ENCODE measurements at regions not wholly inside any gene's neighbourhood (a gene's known extent, or its start where the extent isn't known, plus 50 kb on each side); places are given as distances from the start of the nearest gene placed in this dataset.

DNA sequence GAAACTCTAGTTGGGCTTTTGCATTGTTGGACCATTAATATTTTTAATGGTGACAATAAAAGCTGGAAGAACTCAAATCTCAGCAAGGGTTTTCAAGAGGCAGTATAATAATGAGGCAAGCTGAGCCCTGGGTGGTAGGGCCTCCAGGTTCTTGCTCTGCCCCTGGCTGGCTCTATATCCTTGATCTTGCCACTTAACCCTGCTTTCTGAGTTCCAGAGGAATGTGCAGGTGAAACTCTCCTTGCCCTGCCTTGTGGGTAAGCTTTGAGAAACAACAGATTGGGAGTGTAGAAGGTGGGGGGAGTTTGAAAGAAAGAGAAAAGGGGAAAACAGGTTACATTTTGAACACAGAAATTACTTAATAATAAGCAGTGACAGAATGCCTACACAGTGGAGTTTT lies 103.3 kb upstream of the MAP4K3 start:
- no peak for DNase-seq

- DNase-seq: no peak
These were observed 104.2 kb upstream of the MAP4K3 start for GRCh38 chr2:39541011-39541930.

- DNase-seq: peak in 1 of 2 experiments; percentile 5
These were observed 105.4 kb upstream of the MAP4K3 start for GRCh38 chr2:39542523-39542922.

- no peak for DNase-seq
These were observed 108.9 kb upstream of the MAP4K3 start for GRCh38 chr2:39545957-39546356.

GRCh38 chr2:39546409-39546808 lies 109.3 kb upstream of the MAP4K3 start:
- no peak for DNase-seq

DNA sequence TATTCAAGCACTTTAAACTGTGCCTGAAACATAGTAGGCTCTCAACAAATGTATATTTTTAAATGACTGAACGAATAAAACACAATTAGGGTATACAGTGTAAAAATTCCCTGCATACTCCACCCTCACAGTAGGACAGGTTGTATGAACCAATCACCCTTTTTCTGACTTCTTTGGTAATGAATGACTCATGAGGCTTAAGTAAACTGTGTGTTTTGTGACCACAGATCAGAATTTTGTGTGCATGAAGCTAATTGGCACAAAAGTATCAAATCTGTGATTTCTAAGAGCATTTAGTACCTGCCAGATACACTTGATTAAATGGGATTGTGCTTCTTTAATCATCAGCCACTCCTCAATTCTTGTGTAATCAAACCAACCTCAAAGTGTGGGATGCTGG lies 109.9 kb upstream of the MAP4K3 start:
- no peak for DNase-seq

DNA sequence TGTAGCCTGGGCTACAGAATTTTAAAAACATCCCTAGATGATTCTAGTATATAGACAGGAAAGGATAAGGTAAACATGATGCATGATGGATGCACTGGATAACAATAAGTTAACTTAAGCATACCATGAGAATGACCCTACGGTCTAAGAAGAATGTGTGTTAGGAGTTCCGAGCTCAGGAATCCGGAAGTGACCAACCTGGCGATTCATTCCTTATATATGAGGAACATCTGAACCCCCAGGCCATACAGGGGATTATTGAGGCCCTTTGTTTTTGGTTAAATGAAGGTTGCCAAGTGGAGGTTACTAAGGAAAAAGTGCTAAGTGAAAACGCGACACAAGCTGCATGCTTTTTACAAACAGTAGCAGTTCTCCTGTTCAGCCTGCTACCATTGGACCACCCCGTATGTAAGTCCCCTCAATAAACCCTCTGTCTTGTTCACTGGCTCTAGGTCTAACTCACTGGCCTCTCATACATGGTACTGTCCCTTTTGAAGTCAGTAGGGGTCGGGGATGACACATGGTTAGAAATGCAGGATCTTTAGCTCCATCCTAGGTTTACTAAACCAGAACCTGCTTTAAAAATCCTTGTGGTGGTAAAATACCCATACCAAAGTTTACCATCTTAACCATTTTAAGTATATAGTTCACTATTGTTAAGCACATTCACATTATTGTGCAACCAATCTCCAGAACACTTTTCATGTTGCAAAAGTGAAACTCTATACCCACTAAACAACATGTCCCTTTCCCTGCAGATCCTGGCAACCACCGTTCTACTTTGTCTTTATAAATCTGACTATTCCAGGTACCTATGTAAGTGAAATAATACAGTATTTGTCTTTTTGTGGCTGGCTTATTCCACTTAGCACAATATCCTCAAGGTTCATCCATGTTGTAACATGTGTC lies 111.0 kb upstream of the MAP4K3 start:
- DNase-seq: no peak

- DNase-seq: no peak
These were observed 111.9 kb upstream of the MAP4K3 start for GRCh38 chr2:39549000-39549399.

GRCh38 chr2:39549718-39550464 lies 112.8 kb upstream of the MAP4K3 start:
- DNase-seq: no peak

DNA sequence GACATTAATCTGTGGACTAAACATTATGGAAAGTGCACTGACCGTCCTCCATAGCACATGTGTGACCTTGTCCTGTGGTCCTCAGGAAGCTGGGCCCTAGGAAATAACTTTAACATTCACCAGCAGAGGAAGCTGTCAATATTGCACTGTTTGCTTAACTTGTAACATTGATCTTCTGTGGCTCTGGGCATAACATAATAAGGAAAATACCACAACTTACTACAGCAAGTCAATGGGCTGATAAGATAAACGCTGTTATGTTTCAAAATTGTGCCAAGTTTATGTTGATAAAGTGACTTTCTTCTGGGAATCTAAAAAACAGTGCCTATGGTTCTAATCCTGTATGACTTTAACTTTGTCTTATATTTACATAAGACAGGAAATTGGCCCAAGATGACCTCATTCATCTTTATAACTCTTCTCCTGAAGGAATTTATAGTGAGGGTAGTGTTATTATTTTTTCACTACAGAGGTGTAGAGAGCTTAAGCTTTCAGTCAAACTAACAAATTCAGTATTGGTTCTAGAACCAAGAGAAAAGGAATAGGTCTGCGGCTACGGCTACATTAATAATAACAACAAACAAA lies 113.7 kb upstream of the MAP4K3 start:
- DNase-seq: no peak

DNA sequence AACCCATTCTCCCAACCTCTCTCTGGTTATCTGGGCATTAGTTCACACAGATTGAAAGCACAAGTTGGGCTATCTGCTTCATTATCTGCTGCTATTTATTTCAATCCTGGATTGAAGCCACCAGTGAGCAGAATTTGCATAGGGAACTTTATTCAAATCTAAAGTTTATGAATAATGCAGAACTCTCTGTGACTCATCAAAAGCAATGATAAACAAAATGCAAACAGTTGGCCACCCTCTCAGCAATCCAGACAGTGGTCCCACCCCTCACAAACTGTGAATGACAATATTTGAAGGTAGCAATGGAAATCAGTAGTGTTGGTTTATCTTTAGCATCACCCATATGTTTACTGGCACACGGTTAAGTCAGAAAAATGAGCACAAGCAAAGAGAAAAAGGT lies 106.8 kb upstream of the TMEM178A start:
- no peak for DNase-seq

GRCh38 chr2:39563572-39563971 lies 102.1 kb upstream of the TMEM178A start:
- no peak for DNase-seq

DNA sequence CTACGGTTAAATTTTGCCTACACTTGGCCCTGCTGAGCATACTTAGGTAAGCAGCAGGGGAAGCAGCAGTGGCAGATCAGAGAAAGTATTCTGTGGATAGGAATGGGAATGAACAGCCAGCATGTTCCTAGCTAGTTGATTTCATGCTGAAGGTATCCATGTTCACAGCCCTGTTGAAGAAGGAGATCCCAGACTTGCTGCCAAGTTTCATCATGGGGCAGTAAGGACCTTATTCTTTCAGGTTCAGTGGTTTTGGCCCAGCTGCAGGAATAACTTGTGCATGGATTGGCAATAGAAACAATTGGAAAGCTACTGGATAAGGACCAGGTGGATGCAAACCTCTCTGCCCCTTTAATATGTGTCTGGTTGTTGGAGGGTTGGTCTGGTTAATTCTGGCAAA lies 98.2 kb upstream of the TMEM178A start:
- DNase-seq: peak in 1 of 2 experiments; percentile 22

DNA sequence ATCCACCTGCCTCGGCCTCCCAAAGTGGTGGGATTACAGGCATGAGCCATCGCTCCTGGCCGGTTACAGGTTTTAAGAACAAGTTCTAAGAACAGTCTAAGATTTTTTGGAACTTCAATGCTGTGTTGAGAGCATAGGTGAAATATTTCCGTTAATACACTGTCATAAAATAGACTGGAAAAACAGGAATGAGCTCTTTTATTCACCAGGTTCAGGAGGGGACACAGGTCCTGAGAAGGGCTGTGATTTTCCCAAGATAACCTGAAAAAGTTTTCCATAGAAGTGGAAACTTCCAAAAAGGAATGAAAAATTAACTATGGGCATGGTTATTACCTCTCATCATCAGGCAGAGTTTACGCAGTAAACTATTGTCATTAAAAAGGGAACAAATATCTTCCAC lies 97.6 kb upstream of the TMEM178A start:
- DNase-seq: no peak

DNA sequence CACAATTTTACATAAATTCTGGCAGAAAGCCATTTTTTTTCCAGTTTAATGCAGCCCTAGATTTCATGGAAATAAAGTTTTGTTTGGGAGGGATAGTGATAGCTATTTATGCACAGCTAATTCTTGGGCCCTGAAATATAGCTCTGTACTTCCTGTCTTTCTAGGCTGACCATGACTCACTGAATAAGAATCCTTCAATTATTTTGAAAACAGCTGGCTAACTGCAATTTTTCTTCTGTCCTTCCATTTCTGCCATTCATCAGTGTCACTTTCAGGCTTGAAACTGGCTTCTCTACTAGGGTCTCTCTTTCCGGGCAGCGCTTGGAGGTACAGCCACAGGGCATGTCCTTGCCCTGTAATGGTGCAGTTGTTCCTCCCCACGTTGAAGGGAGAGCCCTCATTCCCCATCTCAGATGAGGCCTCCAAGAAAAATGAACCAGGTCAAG lies 97.1 kb upstream of the TMEM178A start:
- DNase-seq: peak; percentile 45 to 54

- DNase-seq: no peak
These were observed 95.6 kb upstream of the TMEM178A start for GRCh38 chr2:39570130-39570555.

DNA sequence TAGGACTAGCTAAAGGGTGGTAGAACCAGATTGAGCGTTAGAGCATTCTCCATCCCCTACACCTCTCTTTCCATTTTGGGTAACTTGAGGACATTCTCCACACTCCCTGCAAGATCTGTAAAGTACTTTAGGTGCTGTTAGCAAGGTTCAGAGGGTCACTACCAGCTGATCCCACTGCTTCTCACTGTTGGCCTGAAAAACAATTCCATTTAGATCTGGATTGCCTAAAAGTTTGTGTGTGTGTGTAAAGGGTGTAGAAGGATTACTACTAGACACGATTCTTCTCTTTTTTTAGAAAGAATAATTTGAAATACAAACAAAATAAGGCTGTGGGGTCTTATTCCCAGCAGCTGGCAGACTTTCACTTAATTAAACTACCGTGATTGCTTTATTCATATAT lies 95.1 kb upstream of the TMEM178A start:
- DNase-seq: no peak

- no peak for DNase-seq
These were observed 94.5 kb upstream of the TMEM178A start for GRCh38 chr2:39571111-39571731.

GRCh38 chr2:39573276-39573675 lies 92.4 kb upstream of the TMEM178A start:
- DNase-seq: no peak

DNA sequence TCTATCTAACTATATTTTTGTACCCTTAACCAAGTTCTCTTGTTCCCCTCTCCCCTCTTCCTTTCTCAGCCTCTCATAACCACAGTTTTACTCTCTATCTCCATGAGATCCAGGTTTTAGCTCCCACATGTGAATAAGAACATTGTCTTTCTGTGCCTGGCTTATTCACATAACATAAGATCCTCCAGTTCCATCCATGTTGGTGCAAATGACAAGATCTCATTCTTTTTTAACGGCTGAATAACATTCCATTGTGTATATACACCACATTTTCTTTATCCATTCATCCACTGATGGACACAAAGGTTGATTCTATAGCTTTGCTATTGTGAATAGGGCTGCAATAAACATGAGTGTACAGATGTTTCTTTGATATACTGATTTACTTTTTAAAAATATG lies 83.9 kb upstream of the TMEM178A start:
- no peak for DNase-seq

DNA sequence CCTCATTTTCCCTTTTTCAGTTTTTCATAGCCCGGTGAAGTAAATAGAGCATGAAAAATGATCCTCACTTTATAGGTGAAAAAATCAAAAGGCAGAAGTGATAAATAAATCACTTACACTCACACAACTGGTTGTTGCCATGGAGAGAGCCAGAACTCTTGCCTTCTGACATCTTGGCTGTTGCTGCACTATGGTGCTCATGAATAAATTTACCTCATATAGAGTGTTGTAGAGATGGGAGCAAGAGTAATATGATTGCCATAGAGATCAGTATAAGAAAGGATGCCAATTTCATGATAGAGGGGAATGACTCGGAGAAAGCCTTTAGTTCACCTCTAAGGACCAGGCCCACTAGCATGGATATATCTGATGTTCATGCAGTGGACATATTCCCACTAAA lies 82.5 kb upstream of the TMEM178A start:
- DNase-seq: no peak

GRCh38 chr2:39583781-39584180 lies 81.9 kb upstream of the TMEM178A start:
- DNase-seq: no peak

Data from NCI-H446 (cell line).